Smooth muscle cell (in vitro differentiated cells): ENCODE measurements at regions not wholly inside any gene's neighbourhood (a gene's known extent, or its start where the extent isn't known, plus 50 kb on each side); places are given as distances from the start of the nearest gene placed in this dataset.

Source experiments
- DNase-seq: peaks from one replicate; lab custom pipeline; 2025; ENCODE audit not compliant: unreplicated experiment; lab: John Stamatoyannopoulos, UW
- H2AFZ ChIP-seq: fragments of 200-600 bp; sonication (generic); 2 replicates; pipeline ENCODE4 v1.6.0; 2016; ENCODE audit warnings: antibody characterized with exemption, low read depth, mild to moderate bottlenecking
- H3F3A ChIP-seq: fragments of 200-600 bp; sonication (generic); 2 replicates; pipeline ENCODE4 v1.6.0; 2017; ENCODE audit warnings: antibody characterized with exemption, low read depth
- H3K27ac ChIP-seq: fragments of 200-600 bp; sonication (generic); 2 replicates; pipeline ENCODE4 v1.5.1; 2016; ENCODE audit warnings: low read depth, mild to moderate bottlenecking
- H3K27me3 ChIP-seq: fragments of 200-600 bp; sonication (generic); 2 replicates; pipeline ENCODE4 v1.6.1; 2016; ENCODE audit warnings: low read depth, mild to moderate bottlenecking
- H3K36me3 ChIP-seq: fragments of 200-600 bp; sonication (generic); 2 replicates; pipeline ENCODE4 v1.5.1; 2016; ENCODE audit warnings: low read depth
- H3K4me1 ChIP-seq: fragments of 200-600 bp; sonication (generic); 2 replicates; pipeline ENCODE4 v1.5.1; 2016; ENCODE audit warnings: low read depth
- H3K4me2 ChIP-seq: fragments of 200-600 bp; sonication (generic); 2 replicates; pipeline ENCODE4 v1.6.0; 2016; ENCODE audit warnings: mild to moderate bottlenecking
- H3K4me3 ChIP-seq: fragments of 200-600 bp; sonication (generic); 2 replicates; pipeline ENCODE4 v1.5.1; 2016; ENCODE audit warnings: mild to moderate bottlenecking
- H3K79me2 ChIP-seq: fragments of 200-600 bp; sonication (generic); 2 replicates; pipeline ENCODE4 v1.6.0; 2016; ENCODE audit warnings: low read depth, mild to moderate bottlenecking
- H3K9ac ChIP-seq: fragments of 200-600 bp; sonication (generic); 2 replicates; pipeline ENCODE4 v1.6.0; 2016; ENCODE audit warnings: low read depth
- H3K9me3 ChIP-seq: fragments of 200-600 bp; sonication (generic); replicated peaks from 2 replicates; pipeline ENCODE4 v1.5.1; 2016; ENCODE audit warnings: low read depth
- H4K20me1 ChIP-seq: fragments of 200-600 bp; sonication (generic); 2 replicates; pipeline ENCODE4 v1.6.0; 2016; ENCODE audit warnings: low read depth
- CTCF ChIP-seq: fragments of 200-600 bp; sonication (generic); IDR thresholded peaks from 2 replicates; pipeline ENCODE4 v1.5.1; 2017; ENCODE audit warnings: borderline replicate concordance, mild to moderate bottlenecking, antibody characterized with exemption; ENCODE audit not compliant: insufficient read depth, poor library complexity, severe bottlenecking
- WGBS: methylation state at CpG from one replicate; pipeline ENCODE4 v1.1.7; 2016; ENCODE audit warnings: low lambda C conversion rate; 5-methylcytosine and 5-hydroxymethylcytosine counted together

- no peak overlapping the region for H2AFZ ChIP-seq
- no peak overlapping the region for H3K9ac ChIP-seq
- no peaks in the 10 kb centered on the region for H3K36me3 ChIP-seq
- H3K4me2 ChIP-seq: no peak overlapping the region
- H3K4me1 ChIP-seq: no peaks in the 10 kb centered on the region
- peaks cover 5% of the 10 kb centered on the region for H3F3A ChIP-seq
- no peak for DNase-seq
- no peak overlapping the region for H3K4me3 ChIP-seq
- no peaks in the 10 kb centered on the region for H3K79me2 ChIP-seq
- no peaks in the 10 kb centered on the region for H4K20me1 ChIP-seq
- H3K27me3 ChIP-seq: no peaks in the 10 kb centered on the region
- 86% methylated on average over 4 of the region's 4 CpGs for WGBS
- H3K9me3 ChIP-seq: no peaks in the 10 kb centered on the region
- no peak for TF ChIP-seq CTCF
- no peak overlapping the region for H3K27ac ChIP-seq
These were observed 409.0 kb downstream of the OTOL1 start for GRCh38 chr3:161905520-161906132.

GRCh38 chr3:161913786-161914389 lies 417.3 kb downstream of the OTOL1 start:
- Histone ChIP-seq H3K4me1 (peaks cover 10% of the 10 kb centered on the region), H3K4me2 (peak overlapping the region; percentile 79), H2AFZ (no peak overlapping the region), H4K20me1 (no peaks in the 10 kb centered on the region), H3K27me3 (no peaks in the 10 kb centered on the region), H3F3A (peaks cover 7% of the 10 kb centered on the region), H3K9me3 (no peaks in the 10 kb centered on the region), H3K9ac (no peak overlapping the region), H3K27ac (peak overlapping the region; percentile 67), H3K79me2 (no peaks in the 10 kb centered on the region), H3K36me3 (no peaks in the 10 kb centered on the region), H3K4me3 (no peak overlapping the region)
- no peak for DNase-seq
- no peak for TF ChIP-seq CTCF

GRCh38 chr3:161914703-161915417 lies 418.3 kb downstream of the OTOL1 start:
- peak; percentile 46 for TF ChIP-seq CTCF
- H3K27me3 ChIP-seq: no peaks in the 10 kb centered on the region
- H3K36me3 ChIP-seq: no peaks in the 10 kb centered on the region
- H3F3A ChIP-seq: peaks cover 7% of the 10 kb centered on the region
- H3K9me3 ChIP-seq: no peaks in the 10 kb centered on the region
- H3K9ac ChIP-seq: no peak overlapping the region
- peak overlapping the region; percentile 17 for H3K4me3 ChIP-seq
- no peaks in the 10 kb centered on the region for H4K20me1 ChIP-seq
- no peaks in the 10 kb centered on the region for H3K79me2 ChIP-seq
- WGBS: 18% methylated on average over 8 of the region's 8 CpGs
- H3K27ac ChIP-seq: peak overlapping the region; percentile 67
- peak; percentile 4 for DNase-seq
- peak overlapping the region; percentile 79 for H3K4me2 ChIP-seq
- peak overlapping the region; percentile 38 for H2AFZ ChIP-seq
- H3K4me1 ChIP-seq: peaks cover 10% of the 10 kb centered on the region
